GM18868 (cell line): ENCODE measurements at regions not wholly inside any gene's neighbourhood (a gene's known extent, or its start where the extent isn't known, plus 50 kb on each side); places are given as distances from the start of the nearest gene placed in this dataset.
"Not testable (repeated sequence)": the region's sequence is repeated elsewhere in the genome, so short reads cannot be mapped to it uniquely, and the experiment has no call there.

Experiments used
- ATAC-seq: cut with Tn5 transposase; IDR thresholded peaks from one replicate; pipeline ENCODE4 v1.9.1; 2021; ENCODE audit warnings: mild to moderate bottlenecking, moderate library complexity; ENCODE audit not compliant: unreplicated experiment

- ATAC-seq = no peak
These were observed 276.0 kb downstream of the RWDD3 start for GRCh38 chr1:95509989-95510388.

GRCh38 chr1:95512925-95513324, 278.9 kb downstream of the RWDD3 start:
- ATAC-seq = no peak

- ATAC-seq = no peak
These were observed 283.5 kb downstream of the RWDD3 start for GRCh38 chr1:95517506-95517905.

- no peak for ATAC-seq
These were observed 284.3 kb downstream of the RWDD3 start for GRCh38 chr1:95518310-95518709.

GRCh38 chr1:95520390-95520789, 286.4 kb downstream of the RWDD3 start:
- no peak for ATAC-seq

- ATAC-seq = no peak
These were observed 298.3 kb downstream of the RWDD3 start for GRCh38 chr1:95532335-95532734.

- ATAC-seq = no peak
These were observed 301.0 kb downstream of the RWDD3 start for GRCh38 chr1:95534985-95535384.

- no peak for ATAC-seq
These were observed 301.6 kb downstream of the RWDD3 start for GRCh38 chr1:95535614-95536013.

GRCh38 chr1:95536501-95536900, 302.5 kb downstream of the RWDD3 start:
- no peak for ATAC-seq

- ATAC-seq = no peak
These were observed 303.2 kb downstream of the RWDD3 start for GRCh38 chr1:95537176-95537575.

GRCh38 chr1:95538242-95538641, 304.2 kb downstream of the RWDD3 start:
- ATAC-seq = not testable (repeated sequence)

- ATAC-seq = no peak
These were observed 308.9 kb downstream of the RWDD3 start for GRCh38 chr1:95542936-95543335.

- no peak for ATAC-seq
These were observed 313.0 kb downstream of the RWDD3 start for GRCh38 chr1:95547005-95547404.

GRCh38 chr1:95548211-95548610, 314.2 kb downstream of the RWDD3 start:
- ATAC-seq = no peak

GRCh38 chr1:95551201-95551600, 317.2 kb downstream of the RWDD3 start:
- ATAC-seq = no peak

GRCh38 chr1:95553595-95553994, 319.6 kb downstream of the RWDD3 start:
- ATAC-seq = no peak

GRCh38 chr1:95554408-95554807, 320.4 kb downstream of the RWDD3 start:
- no peak for ATAC-seq

- no peak for ATAC-seq
These were observed 324.8 kb downstream of the RWDD3 start for GRCh38 chr1:95558791-95559190.

- ATAC-seq = no peak
These were observed 327.3 kb downstream of the RWDD3 start for GRCh38 chr1:95561346-95561745.

GRCh38 chr1:95562230-95562629, 328.2 kb downstream of the RWDD3 start:
- ATAC-seq = no peak

GRCh38 chr1:95572002-95572401, 338.0 kb downstream of the RWDD3 start:
- ATAC-seq = no peak

- no peak for ATAC-seq
These were observed 339.0 kb downstream of the RWDD3 start for GRCh38 chr1:95572962-95573361.

GRCh38 chr1:95575291-95575690, 341.3 kb downstream of the RWDD3 start:
- ATAC-seq = no peak

GRCh38 chr1:95578462-95578861, 344.5 kb downstream of the RWDD3 start:
- no peak for ATAC-seq
